HG02938 (cell line): ENCODE measurements at regions not wholly inside any gene's neighbourhood (a gene's known extent, or its start where the extent isn't known, plus 50 kb on each side); places are given as distances from the start of the nearest gene placed in this dataset.

Experiments used
- ATAC-seq: cut with Tn5 transposase; IDR thresholded peaks from one replicate; pipeline ENCODE4 v1.9.1; 2021; ENCODE audit warnings: mild to moderate bottlenecking, moderate library complexity; ENCODE audit not compliant: unreplicated experiment

DNA sequence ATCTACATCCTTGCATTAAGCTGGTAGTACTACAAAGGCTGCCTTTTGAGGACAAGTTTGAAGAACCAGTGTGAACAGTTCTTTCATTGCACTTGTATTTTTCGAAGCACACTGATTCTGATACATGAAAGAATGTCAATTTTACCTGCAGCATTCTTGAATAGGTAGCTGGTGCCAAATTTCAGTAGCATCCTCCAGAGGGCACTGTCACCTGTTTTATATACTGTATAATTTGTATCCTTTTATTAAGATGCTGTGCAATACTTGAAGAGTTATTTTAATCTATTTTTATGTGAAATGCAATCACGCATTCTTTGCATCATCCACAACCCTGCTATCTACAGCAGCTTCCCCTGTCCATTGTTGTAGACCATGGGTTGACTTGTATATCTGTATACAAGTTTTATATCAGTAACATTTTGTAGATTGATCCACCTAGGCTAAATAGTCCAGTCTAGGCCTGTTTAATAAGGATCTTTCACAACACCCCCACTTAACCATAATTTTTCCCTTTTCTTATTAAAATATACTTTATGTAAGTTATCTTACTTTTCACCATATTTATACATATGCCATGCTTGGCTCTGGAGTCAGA, 325.7 kb downstream of the PCDH7 start:
- no peak for ATAC-seq

DNA sequence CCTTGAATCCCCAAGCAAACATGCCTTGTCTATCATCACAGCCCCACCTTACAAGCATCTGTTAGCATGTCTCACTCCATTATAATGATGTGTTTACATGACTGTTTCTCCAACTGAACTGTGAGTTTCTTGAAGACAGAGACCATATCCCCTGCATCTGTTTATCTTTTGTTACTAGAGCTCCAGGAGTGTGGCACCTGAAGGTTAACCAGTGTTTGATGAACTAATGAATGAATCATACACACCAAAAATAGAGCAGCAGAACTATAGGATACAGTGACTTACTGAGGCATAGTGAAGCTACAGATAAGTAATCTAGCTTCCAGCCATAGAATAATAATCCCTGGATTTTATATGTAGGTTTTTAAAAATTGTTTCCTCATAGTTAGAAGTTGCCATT, 331.0 kb downstream of the PCDH7 start:
- ATAC-seq, result no peak

GRCh38 chr4:31051565-31051964, 331.4 kb downstream of the PCDH7 start:
- ATAC-seq, result no peak

DNA sequence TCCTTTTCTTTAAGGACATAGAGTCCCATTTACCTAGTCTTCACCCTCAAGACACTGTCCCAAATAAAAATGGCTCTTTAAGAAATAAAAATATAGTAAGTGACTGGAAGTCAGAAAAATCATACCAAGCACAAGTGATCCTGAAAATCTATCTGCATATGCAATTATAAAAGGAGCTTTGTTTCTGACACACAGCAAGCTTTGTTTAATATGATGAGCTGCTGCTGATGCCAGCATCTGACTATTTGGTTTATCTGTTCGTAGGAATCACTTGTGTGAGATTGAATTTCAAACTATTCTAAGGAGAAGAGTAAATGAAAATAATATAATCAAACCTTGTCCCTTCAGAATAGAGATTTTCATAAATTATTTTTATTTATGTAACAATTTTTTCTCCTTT, 332.4 kb downstream of the PCDH7 start:
- no peak for ATAC-seq

DNA sequence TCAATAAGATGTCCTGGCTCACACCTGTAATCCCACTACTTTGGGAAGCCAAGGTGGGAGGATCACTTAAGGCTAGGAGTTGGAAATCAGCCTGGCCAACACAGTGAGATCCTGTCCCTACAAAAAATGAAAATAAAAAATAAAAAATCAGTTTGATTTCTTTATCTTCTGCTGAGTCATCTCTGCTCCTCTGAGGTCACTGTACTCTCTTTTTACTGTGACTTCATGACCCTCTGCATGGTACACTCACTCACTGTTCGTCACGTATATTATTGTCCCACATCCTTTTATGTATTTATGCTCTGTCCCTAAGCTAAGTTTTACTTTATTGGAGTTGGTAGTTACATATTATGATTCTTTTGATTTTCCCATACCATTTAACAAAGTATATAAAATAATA, 333.3 kb downstream of the PCDH7 start:
- no peak for ATAC-seq

DNA sequence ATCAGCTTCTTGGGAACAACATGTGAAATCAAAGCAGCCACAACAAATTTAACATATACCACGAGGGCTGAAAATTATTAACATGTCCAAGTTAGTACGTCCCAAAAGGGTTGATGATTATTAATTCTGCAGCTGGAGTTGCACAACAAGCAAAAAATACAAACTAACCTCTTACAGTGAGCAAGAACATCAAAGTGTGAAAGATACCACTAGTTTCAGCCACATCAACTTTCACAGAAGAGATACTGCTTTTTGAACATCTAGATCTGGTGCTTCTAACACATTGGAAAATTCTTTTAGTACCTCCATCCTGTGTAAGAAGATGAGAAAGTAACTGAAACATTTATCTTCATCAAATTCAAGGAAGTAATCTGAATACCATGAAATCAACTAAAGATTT, 334.1 kb downstream of the PCDH7 start:
- ATAC-seq, result no peak

GRCh38 chr4:31058656-31059055, 338.5 kb downstream of the PCDH7 start:
- no peak for ATAC-seq

- no peak for ATAC-seq
Measured at GRCh38 chr4:31059753-31060522, 339.8 kb downstream of the PCDH7 start.

GRCh38 chr4:31065086-31065485, 344.9 kb downstream of the PCDH7 start:
- no peak for ATAC-seq

DNA sequence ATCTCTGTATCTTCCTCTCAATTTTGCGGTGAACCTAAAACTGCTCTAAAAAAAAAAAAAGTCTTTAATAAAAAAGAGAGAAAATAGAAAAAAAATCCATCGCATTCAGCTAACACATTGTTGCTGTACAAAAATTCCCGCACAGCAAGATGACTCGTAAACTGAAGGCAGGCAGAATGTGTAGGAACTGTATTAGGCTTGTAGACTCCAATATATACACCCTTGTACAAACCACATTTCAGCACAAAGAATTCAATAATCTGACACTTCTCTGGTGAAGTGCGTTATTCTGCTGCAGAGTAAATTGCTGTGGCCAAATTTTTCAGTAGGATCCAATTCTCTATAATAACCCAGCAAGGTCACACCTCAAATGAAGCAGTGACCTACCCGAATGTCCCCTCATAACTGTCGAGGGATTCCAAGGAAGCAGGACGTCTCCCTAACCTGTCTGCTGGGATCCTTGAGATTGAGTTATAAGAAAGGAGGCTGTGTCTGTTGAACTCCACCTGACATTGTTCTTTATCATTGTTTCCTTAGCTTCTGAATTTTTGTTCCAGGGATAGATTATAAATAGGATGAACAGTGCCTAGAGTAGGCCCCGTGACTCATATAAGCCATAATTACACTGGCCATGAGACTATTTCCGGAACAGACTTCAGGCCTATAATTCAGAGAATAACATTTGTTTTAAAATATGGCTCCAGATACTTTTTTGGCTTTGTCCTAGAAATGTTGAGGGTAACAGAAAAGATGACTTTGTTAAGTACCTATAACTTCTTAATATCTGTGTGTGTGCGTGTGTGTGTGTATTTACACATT, 348.3 kb downstream of the PCDH7 start:
- no peak for ATAC-seq

- ATAC-seq, result no peak
Measured at GRCh38 chr4:31069151-31069550, 349.0 kb downstream of the PCDH7 start.

DNA sequence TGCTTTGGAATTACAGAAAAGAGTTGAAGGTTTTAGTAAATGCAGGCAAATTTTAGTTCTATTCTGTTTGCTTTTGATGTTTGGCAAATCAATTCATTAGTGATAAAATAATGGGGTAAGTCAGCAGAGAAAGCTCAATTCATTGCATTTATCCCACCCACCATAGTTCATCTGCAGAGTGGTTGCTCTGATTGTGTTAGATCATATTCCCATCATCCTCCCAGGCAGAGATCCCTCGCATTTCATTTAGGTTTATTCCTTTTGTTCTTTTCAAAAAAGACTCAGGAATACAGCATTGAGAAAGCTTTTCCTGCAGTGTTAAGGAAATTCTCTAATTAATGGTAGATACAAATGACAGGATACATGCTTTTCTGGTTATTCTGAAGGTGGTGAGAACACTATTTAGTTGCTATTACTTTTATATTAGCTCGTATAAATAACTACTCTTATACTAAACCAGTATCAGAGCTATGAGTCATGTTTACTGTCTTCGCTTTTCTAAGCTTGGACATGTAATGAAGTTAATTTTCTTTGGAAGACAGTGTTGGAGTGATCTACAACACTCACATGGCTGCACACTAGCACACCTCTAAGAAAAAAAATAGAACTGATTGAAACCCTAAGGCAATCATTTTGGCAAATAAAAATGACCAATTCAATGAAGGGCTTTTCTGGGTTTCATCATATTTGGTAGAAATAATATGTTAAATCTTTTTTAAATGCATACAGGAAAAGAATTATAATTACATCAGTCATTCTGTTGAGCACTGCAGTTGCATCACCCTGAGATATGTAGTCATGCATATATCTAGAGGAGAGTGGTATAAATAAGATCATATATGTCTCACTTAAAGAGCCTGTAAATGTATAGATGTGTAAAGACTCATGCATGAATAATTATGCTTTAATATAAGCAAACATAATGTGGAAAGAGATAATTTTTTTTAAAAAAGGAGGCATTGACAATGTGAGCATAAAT, 351.6 kb downstream of the PCDH7 start:
- ATAC-seq, result no peak

- no peak for ATAC-seq
Measured at GRCh38 chr4:31075969-31076368, 355.8 kb downstream of the PCDH7 start.

- ATAC-seq, result no peak
Measured at GRCh38 chr4:31078661-31079060, 358.5 kb downstream of the PCDH7 start.

DNA sequence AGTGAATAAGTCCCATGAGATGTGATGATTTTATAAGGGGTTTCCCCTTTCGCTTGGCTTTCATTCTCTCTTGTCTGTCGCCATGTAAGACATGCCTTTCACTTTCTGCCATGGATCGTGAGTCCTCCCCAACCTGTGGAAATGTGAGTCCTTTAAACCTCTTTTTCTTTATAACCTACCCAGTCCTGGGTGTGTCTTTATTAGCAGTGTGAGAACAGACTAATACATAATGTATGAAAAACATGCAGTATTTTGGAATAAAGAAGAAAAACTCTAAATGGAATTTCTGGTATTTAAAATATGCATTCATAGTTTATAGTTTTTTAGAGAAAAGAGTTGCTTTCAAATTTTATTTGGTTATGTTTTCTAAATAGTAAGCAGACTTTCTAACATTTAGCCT, 360.7 kb downstream of the PCDH7 start:
- ATAC-seq, result no peak

GRCh38 chr4:31081366-31081765, 361.2 kb downstream of the PCDH7 start:
- ATAC-seq, result no peak

DNA sequence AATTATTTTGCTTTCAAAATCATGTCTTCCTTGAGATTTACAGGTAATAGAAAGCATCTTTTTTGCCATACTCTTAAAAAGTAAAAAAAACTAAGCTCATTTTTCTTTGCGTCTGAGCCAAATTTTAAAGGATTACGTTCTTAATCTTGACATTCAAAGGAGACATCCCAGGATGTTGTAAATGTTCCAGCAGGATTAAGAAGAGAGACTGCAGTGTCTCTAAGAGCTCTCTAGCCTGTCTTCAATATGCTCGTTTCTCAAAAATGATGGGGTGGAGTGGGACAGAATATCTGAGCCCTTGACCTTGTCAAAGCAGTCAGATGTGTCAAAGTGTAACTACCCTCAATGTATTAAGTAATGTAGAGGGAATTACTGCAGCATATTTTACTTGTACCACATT, 363.3 kb downstream of the PCDH7 start:
- ATAC-seq, result no peak

DNA sequence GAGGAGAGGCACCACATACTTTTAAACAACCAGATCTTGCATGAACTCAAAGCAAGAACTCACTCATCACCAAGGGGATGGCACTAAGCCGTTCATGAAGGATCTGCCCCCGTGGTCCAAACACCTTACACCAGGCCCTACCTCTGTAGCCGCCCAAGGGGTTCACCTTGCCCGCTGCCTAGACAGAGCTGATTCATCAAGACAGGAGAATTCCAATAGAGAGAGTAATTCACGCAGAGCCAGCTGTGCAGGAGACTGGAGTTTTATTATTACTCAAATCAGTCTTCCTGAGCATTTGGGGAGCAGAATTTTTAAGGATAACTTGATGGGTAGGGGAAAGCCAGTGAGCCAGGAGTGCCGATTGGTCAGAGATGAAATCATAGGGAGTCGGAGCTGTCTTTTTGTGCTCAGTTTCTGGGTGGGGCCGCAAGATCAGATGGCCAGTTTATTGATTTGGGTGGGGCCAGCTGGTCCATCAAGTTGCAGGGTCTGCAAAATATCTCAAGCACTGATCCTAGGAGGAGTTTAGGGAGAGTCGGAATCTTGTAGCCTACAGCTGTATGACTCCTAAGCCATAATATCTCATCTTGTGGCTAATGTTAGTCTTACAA, 364.7 kb downstream of the PCDH7 start:
- no peak for ATAC-seq

- no peak for ATAC-seq
Measured at GRCh38 chr4:31085689-31086088, 365.5 kb downstream of the PCDH7 start.

- ATAC-seq, result no peak
Measured at GRCh38 chr4:31086756-31087330, 366.7 kb downstream of the PCDH7 start.
